ENCODE measurements at regions not wholly inside any gene's neighbourhood (a gene's known extent, or its start where the extent isn't known, plus 50 kb on each side); places are given as distances from the start of the nearest gene placed in this dataset.

GRCh38 chr3:8329598-8329997, 172.0 kb upstream of the LMCD1 start (continued):
- no peak for TF ChIP-seq ZNF592 (IDR thresholded peaks at IDR 0.05)
- TF ChIP-seq NR2C2 (IDR thresholded peaks at IDR 0.05; ENCODE audit: borderline replicate concordance, control insufficient read depth, insufficient read length, low read depth) = no peak
- TF ChIP-seq IRF5 (IDR thresholded peaks at IDR 0.05; ENCODE audit: borderline replicate concordance) = no peak
- TF ChIP-seq RB1 (IDR thresholded peaks at IDR 0.05; ENCODE audit: borderline replicate concordance) = no peak
- no peak for TF ChIP-seq STAT1 (conservative IDR thresholded peaks at IDR 0.05)
- TF ChIP-seq PML (IDR thresholded peaks at IDR 0.05; ENCODE audit: low read length) = no peak
- no peak for TF ChIP-seq ZNF384 (IDR thresholded peaks at IDR 0.05; ENCODE audit: borderline replicate concordance, low read depth, low read length)
- no peak for TF ChIP-seq TCF12 (IDR thresholded peaks at IDR 0.05; ENCODE audit: low read depth, low read length)
- no peak for TF ChIP-seq CHD4 (IDR thresholded peaks at IDR 0.05)

- FAIRE-seq = no peak
- no peaks in the 10 kb centered on the region for H3K36me3 ChIP-seq (ENCODE audit: control insufficient read depth in 2 of 2, insufficient read depth in 2 of 2, low read length in 1 of 2)
- ATAC-seq = no peak
- SMC1A ChIA-PET (ENCODE audit: uncharacterized antibody, unreplicated experiment) = no interaction called here
- H3K4me3 ChIP-seq = no peak overlapping the region
- in situ Hi-C loops (cut with MboI) (no loop called here), intact Hi-C loops (cut with micrococcal nuclease; ENCODE audit: unreplicated experiment) (no loop called here)
- no peaks in the 10 kb centered on the region for H3K4me1 ChIP-seq (ENCODE audit: control insufficient read depth, insufficient read depth, low read length)
- BruUV-seq (replicated peaks) = no TSS peak
- TF ChIP-seq CTCF (IDR thresholded peaks at IDR 0.05 in 2 of 3, conservative IDR thresholded peaks at IDR 0.05 in 1 of 3; ENCODE audit: control insufficient read depth in 2 of 3, extremely low read depth in 1 of 3, insufficient read depth in 1 of 3, low read depth in 3 of 3, low read length in 3 of 3) = peak; percentile 11 to 29 (median 24); a peak in 2 of 6 replicates
- TF ChIP-seq NRF1 (conservative IDR thresholded peaks at IDR 0.05; ENCODE audit: low read depth, low read length) = no peak
- H3K79me2 ChIP-seq (ENCODE audit: control insufficient read depth, insufficient read depth, low read length) = no peaks in the 10 kb centered on the region
- CTCF ChIA-PET = interaction anchor here (1.7 kb wide), 1 partner anchor 81 kb away, joined by 8 read pairs; no protein-coding TSS in a partner anchor
- POLR2A ChIA-PET = no interaction called here
- H4K20me1 ChIP-seq (ENCODE audit: control insufficient read depth, insufficient read depth) = no peaks in the 10 kb centered on the region
- H3K9ac ChIP-seq (ENCODE audit: control insufficient read depth, insufficient read depth, low read length) = no peak overlapping the region
- H3K27me3 ChIP-seq (replicated peaks in 1 of 2; ENCODE audit: control insufficient read depth in 2 of 2, insufficient read depth in 2 of 2, low read length in 1 of 2) = no peaks in the 10 kb centered on the region
- H3K9me3 ChIP-seq (replicated peaks; ENCODE audit: control insufficient read depth, insufficient read depth, low read length) = no peaks in the 10 kb centered on the region
- H2AFZ ChIP-seq (ENCODE audit: control insufficient read depth, low read depth, low read length) = no peak overlapping the region
- H3K27ac ChIP-seq (ENCODE audit: control insufficient read depth, insufficient read depth) = no peak overlapping the region
- WGBS (ENCODE audit: insufficient coverage, insufficient replicate concordance, low lambda C conversion rate, missing lambda C conversion rate) = 38% methylated on average over 8 of the region's 8 CpGs
- H3K4me2 ChIP-seq (ENCODE audit: control insufficient read depth, insufficient read depth) = no peak overlapping the region
- RAD21 ChIA-PET (ENCODE audit: unreplicated experiment) = no interaction called here
- DNase-seq (ENCODE audit: low read depth, low spot score) = no peak
These were observed 165.2 kb upstream of the LMCD1 start for GRCh38 chr3:8336456-8336855.
